HPDE6-E6E7 (cell line): ENCODE measurements at regions not wholly inside any gene's neighbourhood (a gene's known extent, or its start where the extent isn't known, plus 50 kb on each side); places are given as distances from the start of the nearest gene placed in this dataset.
A peak's percentile ranks its signal among the peaks of the same experiment; 100 is the strongest.

Experiments used
- DNase-seq: peaks from one replicate; pipeline ENCODE4 v3.0.0; 2011; ENCODE audit warnings: missing footprints; ENCODE audit errors: extremely low spot score

GRCh38 chr14:50038398-50039119 lies 77.8 kb downstream of the VCPKMT start:
- peak; percentile 81 for DNase-seq

DNA sequence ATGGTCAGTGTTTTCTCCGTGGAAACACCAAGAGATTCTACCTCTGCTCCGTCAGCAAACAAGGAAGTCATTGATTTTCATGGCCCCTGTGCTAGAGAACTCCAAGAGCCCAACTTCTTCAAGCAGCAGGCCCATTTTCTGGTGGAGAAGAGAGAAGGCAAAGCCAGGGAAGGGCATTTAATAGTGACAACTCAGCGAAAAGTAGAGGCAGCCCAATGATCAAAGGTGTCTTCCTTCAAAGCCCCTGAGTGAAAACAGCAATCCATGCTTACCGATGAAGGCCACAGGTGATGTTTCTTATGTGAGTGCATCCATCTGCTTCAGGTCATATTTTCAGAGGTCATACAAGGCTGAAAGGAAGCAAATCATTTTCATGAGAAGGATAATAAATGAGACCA lies 77.3 kb downstream of the VCPKMT start:
- DNase-seq, result no peak

DNA sequence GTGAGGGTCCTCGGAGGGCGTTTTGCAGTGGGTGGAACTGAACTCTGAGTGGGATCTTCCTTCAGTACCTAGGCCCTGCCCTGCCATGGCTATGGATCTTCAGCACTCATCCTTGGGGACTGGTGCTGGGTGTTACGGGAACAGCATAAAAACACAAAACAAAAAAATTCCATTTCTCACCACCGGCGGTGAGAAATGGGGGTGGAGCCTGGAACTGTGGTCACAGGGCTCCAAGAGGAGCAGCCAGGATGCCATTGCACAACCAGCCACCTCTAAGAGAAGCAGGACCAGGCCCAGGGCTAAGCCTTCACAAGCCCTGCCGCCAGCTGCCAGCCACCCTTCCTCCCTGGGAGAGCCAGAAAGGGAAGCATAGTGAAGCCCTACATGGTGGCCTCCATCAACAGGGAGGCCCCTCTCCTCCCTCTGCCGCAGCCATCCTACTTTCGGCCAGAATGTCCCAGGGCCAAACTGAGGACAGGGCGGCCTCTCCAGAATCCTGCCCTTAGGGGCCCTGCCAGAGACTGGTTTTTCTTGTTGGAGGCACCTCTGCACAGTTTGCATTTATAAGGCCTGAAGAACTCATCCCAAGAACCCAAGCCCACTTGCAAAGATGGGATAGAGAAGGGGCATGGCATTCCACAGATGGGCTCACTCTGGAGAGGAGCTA lies 76.5 kb downstream of the VCPKMT start:
- no peak for DNase-seq

DNA sequence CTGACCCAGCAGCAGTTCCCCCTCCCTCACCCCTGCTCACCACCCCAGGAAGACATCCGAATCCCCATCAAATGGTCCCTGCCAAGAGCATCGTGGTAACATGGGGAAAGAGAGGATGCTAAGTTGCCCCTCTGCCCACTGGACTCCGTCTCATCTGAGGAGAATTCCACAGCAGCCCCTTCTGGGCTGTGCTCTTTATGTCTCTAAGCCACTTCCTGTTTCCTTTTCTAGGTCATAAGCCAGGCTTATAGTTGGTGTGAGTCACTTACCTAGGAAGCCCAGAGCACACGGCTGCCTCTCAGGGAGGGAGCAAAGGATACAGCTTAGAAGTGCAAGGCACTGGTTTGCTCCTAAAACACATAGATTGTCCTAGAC lies 76.0 kb downstream of the VCPKMT start:
- DNase-seq, result no peak

GRCh38 chr14:50040895-50041465 lies 75.4 kb downstream of the VCPKMT start:
- DNase-seq, result no peak

DNA sequence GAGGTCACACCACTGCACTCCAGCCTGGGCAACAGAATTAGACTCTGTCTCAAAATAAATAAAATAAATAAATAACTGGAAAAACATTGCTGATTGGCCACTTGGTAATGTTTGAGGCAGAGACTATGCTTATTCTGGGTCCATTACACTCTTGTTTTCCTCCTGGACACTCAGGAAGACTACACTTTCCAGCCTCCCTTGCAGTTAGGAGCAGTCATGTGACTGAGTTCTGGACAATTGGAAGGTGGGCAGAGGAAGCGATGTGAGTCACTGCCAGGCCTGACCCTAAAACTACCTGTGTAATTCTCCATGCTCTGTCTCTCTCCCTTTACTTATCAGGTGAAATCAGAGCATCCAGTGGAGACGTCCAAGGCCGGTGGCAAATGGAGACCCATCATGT lies 74.4 kb downstream of the VCPKMT start:
- no peak for DNase-seq

DNA sequence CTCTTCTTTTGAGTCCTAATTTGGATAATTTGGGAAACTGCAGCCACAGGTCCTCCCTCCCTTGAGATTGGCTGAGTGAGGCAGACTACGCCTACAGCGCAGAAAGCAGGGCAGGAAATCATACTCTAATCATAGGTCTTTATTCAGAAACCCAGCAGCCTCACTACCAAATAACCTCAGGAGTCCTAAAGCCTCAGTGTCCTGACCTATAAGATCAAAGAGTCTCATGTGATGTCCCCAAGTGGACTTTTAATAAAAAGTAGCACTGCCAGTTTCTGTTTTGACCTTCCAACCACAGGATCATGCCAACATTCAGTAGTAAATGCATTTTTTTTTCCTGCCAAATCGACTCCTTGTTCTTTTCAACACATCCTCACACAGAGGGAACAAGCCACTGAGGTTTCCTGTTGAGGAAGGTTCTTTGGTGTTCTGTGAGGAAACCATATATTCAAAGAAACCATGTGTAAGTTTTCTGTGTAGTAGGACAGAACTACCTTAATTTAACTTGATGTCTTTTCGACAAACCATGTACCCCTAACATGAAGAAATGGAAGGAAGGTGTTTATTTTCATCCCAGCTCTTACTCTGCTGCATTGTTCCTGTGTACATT lies 72.2 kb downstream of the VCPKMT start:
- DNase-seq, result no peak

GRCh38 chr14:50045039-50045711 lies 71.2 kb downstream of the VCPKMT start:
- no peak for DNase-seq

- no peak for DNase-seq
Observed at GRCh38 chr14:50045837-50046236, 70.5 kb downstream of the VCPKMT start.

DNA sequence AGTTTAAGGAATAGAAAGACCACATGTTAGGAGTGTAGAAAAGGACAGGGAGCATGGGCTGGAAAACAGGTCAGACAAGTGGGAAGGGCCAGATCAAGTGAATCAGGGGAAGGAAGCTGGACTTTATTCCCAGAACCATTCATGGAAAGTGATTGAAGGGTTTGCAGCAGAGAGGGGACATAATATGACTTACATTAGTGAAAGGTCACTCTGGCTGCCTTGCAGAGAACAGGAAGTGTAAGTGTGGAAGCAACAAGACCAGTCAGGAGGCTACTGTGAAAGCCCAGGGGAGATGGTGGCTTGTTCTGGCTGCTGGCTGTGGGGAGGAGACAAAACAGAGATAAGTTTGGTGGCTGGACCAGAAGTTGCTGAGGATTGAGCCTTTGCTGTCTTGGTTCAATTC lies 69.1 kb downstream of the VCPKMT start:
- no peak for DNase-seq

DNA sequence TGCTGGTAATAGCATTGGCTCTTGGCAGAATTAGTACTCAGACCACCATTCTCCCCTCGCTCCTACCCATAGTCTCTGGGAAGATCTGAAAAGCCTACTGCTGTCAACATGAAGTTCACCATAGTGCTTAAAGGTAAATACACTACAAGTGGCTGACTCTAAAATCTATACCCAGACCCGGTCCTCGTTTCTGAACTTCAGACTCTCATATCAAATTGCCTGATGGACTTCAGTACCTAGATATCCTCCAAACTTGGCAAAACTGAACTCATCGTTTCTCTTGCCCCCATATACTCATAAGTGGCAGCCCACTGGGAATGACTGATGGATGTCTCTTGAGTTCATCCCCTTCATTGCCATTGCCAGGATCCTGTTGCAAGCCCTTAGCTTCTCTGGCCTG lies 67.3 kb downstream of the VCPKMT start:
- DNase-seq, result no peak

- no peak for DNase-seq
Observed at GRCh38 chr14:50049703-50050570, 66.4 kb downstream of the VCPKMT start.

DNA sequence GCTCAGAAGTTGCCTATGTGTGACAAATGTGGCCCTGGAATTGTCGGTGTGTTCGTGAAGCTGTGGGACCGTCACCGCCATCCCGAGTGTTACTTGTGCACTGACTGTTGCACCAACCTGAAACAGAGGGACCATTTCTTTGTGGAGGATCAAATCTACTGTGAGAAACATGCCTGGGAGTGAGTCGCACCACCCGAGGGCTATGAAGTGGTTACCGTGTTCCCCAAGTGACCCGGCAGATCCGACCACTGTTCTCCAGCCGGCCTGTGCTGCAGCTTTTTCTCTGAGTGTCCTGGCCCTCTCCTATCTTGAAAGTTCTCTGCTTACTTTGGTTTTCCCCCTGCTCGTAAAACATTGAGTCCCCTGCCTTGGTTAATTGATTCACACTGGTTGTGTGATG lies 65.3 kb downstream of the VCPKMT start:
- DNase-seq, result no peak

DNA sequence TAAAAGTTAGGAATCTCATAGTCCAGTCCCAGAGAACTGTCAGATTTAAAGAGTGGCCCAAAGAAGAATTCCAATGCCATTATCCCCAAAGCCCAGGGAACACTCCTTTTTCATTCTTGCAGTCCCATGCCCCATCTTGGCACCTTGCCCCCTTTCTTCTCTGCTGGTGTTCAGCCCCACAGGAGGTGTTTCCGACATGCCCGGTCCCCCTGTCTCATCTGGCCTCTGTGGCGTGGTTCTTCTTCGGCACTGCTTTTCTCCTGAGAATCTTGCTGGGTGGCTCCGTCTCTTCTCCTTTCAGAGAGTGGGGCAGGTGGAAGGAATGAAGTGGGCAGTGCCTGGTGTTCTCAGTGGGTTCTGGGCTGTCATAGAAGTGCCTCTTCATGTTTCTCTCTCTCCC lies 64.7 kb downstream of the VCPKMT start:
- no peak for DNase-seq

GRCh38 chr14:50052517-50052916 lies 63.9 kb downstream of the VCPKMT start:
- DNase-seq, result no peak

GRCh38 chr14:50053935-50054334 lies 62.4 kb downstream of the VCPKMT start:
- DNase-seq, result no peak

GRCh38 chr14:50055461-50056228 lies 60.7 kb downstream of the VCPKMT start:
- DNase-seq, result no peak

DNA sequence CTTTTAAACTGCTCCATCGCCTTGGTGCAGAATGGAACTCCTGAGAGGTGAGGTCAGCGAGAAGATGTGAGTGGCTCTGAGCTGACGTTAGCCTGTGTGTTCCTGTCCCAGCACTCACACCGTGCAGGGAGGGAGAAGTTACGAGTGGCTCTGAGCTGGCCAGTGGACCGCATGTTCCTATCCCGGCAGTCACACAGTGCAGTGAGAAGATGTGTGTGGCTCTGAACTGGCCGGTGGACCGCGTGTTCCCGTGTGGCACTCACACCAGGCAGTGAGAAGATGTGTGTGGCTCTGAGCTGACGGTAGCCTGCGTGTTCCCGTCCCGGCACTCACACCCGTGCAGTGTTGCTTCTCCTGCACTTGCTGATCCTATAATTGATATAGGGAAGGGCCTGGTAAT lies 59.9 kb downstream of the VCPKMT start:
- no peak for DNase-seq

DNA sequence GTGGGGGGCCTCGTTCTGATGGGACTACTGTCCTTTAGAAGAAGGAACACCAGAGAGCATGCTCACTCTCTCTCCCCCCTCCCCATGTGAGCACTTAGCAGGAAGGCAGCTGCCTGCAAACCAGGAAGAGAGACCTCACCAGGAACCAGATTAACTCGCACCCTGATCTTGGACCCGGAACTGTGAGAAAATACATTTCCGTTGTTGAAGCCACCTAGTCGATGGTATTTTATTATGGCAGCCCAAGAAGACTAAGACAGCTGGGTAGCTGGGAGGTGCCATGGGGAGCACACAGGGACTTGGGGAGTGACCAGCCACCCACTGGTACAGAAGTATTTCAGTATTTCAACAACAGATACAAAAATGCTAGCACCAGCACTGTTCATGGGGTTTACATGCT lies 59.0 kb downstream of the VCPKMT start:
- DNase-seq, result no peak

DNA sequence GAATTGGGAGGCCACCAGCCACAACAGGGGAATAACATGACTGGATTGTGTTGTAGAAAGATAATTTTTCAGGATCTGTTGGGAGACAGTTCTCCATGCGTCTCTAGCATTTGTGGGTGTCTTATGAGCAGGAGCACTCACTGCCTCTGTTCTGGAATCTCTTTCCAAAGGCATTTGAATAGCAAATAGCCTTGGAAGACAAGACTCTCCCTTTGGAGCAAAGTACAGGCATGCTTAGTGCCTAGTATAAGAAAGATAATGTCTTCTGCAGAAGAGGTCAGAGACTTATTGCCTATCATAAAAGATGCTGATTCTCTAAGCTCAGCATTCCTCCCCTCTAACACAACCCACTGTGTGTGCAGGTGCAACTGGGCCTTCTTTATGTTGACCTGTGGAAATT lies 58.3 kb downstream of the VCPKMT start:
- no peak for DNase-seq
